Neural progenitor cell (in vitro differentiated cells): ENCODE measurements at regions not wholly inside any gene's neighbourhood (a gene's known extent, or its start where the extent isn't known, plus 50 kb on each side); places are given as distances from the start of the nearest gene placed in this dataset.
"Not testable (repeated sequence)": the region's sequence is repeated elsewhere in the genome, so short reads cannot be mapped to it uniquely, and the experiment has no call there.

Experiments
- CTCF ChIP-seq: fragments of 200-600 bp; sonication (generic); IDR thresholded peaks from 2 replicates; pipeline ENCODE4 v1.5.1; 2017; ENCODE audit warnings: antibody characterized with exemption, mild to moderate bottlenecking
- EZH2 ChIP-seq: fragments of 200-600 bp; sonication (generic); IDR thresholded peaks from 2 replicates; pipeline ENCODE4 v1.6.1; 2017; ENCODE audit warnings: antibody characterized with exemption, mild to moderate bottlenecking, moderate library complexity

- TF ChIP-seq CTCF, EZH2: not testable (repeated sequence)
Observed at GRCh38 chr6:60473805-60474204, 1812.2 kb downstream of the KHDRBS2 start.
